ENCODE measurements at regions not wholly inside any gene's neighbourhood (a gene's known extent, or its start where the extent isn't known, plus 50 kb on each side); places are given as distances from the start of the nearest gene placed in this dataset.

GRCh38 chr2:129929321-129930290 lies 49.9 kb upstream of the RAB6C start:
- Mint-ChIP-seq H3K4me3 (no peak overlapping the region), H3K36me3 (no peaks in the 10 kb centered on the region), H3K9me3 (no peaks in the 10 kb centered on the region), H3K27ac (no peak overlapping the region), H3K27me3 (ENCODE audit: insufficient read depth, low read depth) (peaks cover 16% of the 10 kb centered on the region), H3K4me1 (peaks cover 17% of the 10 kb centered on the region)
- Histone ChIP-seq H4K20me1 (ENCODE audit: low read depth) (no peaks in the 10 kb centered on the region), H3F3A (ENCODE audit: low read depth) (no peaks in the 10 kb centered on the region), H3K4me3 (no peak overlapping the region), H3K9me3 (ENCODE audit: low read depth) (no peaks in the 10 kb centered on the region), H3K27ac (no peak overlapping the region), H3K4me2 (no peak overlapping the region), H3K9ac (no peak overlapping the region), H3K27me3 (peaks cover 20% of the 10 kb centered on the region), H3K4me1 (peaks cover under 1% of the 10 kb centered on the region), H3K36me3 (no peaks in the 10 kb centered on the region), H2AFZ (replicated peaks) (no peak overlapping the region), H3K79me2 (ENCODE audit: low read depth) (no peaks in the 10 kb centered on the region)
- TF ChIP-seq EZH2phosphoT487 (IDR thresholded peaks at IDR 0.05), result no peak
- no peak for TF ChIP-seq CTCF (IDR thresholded peaks at IDR 0.05)
- no peak for TF ChIP-seq EZH2 (IDR thresholded peaks at IDR 0.05)
- no peak for DNase-seq (ENCODE audit: low spot score)

Small RNAs in the stretch of these regions (small RNA-seq; reads per million reads assigned to genes)
- 0.11 reads per million for gene RNA5SP103

All from neural progenitor cell (in vitro differentiated cells).